ENCODE measurements at regions not wholly inside any gene's neighbourhood (a gene's known extent, or its start where the extent isn't known, plus 50 kb on each side); places are given as distances from the start of the nearest gene placed in this dataset.

DNA sequence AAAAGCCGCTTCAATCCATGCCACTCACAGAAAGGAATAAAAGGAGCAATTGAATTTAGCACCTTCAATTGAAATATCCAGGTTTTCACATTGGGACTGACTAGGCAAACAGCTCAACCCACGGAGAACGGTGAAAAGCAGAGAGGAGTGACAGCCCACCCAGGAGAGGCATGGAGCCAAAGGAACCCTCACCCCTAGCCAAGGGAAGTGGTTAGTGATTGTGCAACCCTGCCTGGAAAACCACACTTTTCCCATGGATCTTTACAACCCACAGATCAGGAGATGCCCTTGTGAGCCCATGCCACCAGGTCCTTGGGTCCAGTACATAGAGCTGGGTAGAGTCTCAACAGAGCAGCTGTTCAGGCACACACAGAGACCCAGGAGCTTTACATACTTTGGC, 911.8 kb downstream of the EPHA7 start:
- Histone ChIP-seq H3K4me1 (no peaks in the 10 kb centered on the region), H3K36me3 (ENCODE audit: control insufficient read depth, insufficient read depth, low read length) (no peaks in the 10 kb centered on the region), H3K27me3 (replicated peaks; ENCODE audit: control insufficient read depth, insufficient read depth, low read length) (no peaks in the 10 kb centered on the region), H3K9me3 (no peaks in the 10 kb centered on the region), H3K4me3 (ENCODE audit: low read depth, low read length) (no peak overlapping the region)
- Mint-ChIP-seq H3K9me3 (ENCODE audit: unreplicated experiment) (no peaks in the 10 kb centered on the region), H3K27me3 (ENCODE audit: insufficient read depth, unreplicated experiment) (no peaks in the 10 kb centered on the region), H3K4me3 (ENCODE audit: unreplicated experiment) (no peak overlapping the region), H3K4me1 (ENCODE audit: low read depth, unreplicated experiment) (no peaks in the 10 kb centered on the region), H3K27ac (ENCODE audit: unreplicated experiment) (no peak overlapping the region), H3K36me3 (ENCODE audit: insufficient read depth, unreplicated experiment) (no peaks in the 10 kb centered on the region)
- BruUV-seq (replicated peaks): no TSS peak
- DNase-seq: no peak
- TF ChIP-seq, protein P1, sequence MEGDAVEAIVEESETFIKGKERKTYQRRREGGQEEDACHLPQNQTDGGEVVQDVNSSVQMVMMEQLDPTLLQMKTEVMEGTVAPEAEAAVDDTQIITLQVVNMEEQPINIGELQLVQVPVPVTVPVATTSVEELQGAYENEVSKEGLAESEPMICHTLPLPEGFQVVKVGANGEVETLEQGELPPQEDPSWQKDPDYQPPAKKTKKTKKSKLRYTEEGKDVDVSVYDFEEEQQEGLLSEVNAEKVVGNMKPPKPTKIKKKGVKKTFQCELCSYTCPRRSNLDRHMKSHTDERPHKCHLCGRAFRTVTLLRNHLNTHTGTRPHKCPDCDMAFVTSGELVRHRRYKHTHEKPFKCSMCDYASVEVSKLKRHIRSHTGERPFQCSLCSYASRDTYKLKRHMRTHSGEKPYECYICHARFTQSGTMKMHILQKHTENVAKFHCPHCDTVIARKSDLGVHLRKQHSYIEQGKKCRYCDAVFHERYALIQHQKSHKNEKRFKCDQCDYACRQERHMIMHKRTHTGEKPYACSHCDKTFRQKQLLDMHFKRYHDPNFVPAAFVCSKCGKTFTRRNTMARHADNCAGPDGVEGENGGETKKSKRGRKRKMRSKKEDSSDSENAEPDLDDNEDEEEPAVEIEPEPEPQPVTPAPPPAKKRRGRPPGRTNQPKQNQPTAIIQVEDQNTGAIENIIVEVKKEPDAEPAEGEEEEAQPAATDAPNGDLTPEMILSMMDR (IDR thresholded peaks at IDR 0.05; ENCODE audit: insufficient read depth in 1 of 2, low read depth in 1 of 2, low read length in 1 of 2, severe bottlenecking in 1 of 2, unreplicated experiment in 1 of 2): no peak
- intact Hi-C loops (cut with micrococcal nuclease; ENCODE audit: unreplicated experiment): no loop called here
- ChIA-PET CTCF (no interaction called here), POLR2A (no interaction called here)

DNA sequence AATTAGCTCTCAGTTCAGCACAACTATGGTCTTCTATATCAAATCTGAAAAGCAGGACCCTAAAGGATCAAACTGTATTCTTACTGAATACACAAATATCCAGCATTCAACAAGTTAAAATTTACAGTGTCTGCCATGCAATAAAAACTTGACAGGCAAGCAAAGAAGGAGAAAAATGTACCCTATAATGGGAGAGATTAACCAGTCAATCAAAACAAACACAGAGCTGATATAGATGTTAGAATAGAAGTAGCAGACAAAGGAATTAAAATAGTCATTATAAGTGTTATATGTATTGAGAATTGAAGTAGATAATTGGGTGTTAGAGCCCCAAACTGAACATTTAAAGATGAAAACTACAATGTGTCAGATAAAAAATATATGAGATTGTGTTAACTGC, 914.9 kb downstream of the EPHA7 start:
- Histone ChIP-seq H3K4me1 (no peaks in the 10 kb centered on the region), H3K4me3 (ENCODE audit: low read depth, low read length) (no peak overlapping the region), H3K9me3 (no peaks in the 10 kb centered on the region), H3K27me3 (replicated peaks; ENCODE audit: control insufficient read depth, insufficient read depth, low read length) (no peaks in the 10 kb centered on the region), H3K36me3 (ENCODE audit: control insufficient read depth, insufficient read depth, low read length) (no peaks in the 10 kb centered on the region)
- Mint-ChIP-seq H3K4me3 (ENCODE audit: unreplicated experiment) (no peak overlapping the region), H3K9me3 (ENCODE audit: unreplicated experiment) (no peaks in the 10 kb centered on the region), H3K4me1 (ENCODE audit: low read depth, unreplicated experiment) (no peaks in the 10 kb centered on the region), H3K36me3 (ENCODE audit: insufficient read depth, unreplicated experiment) (no peaks in the 10 kb centered on the region), H3K27ac (ENCODE audit: unreplicated experiment) (no peak overlapping the region), H3K27me3 (ENCODE audit: insufficient read depth, unreplicated experiment) (no peaks in the 10 kb centered on the region)
- ChIA-PET CTCF (no interaction called here), POLR2A (no interaction called here)
- DNase-seq: no peak
- TF ChIP-seq, protein P1 (IDR thresholded peaks at IDR 0.05; ENCODE audit: insufficient read depth in 1 of 2, low read depth in 1 of 2, low read length in 1 of 2, severe bottlenecking in 1 of 2, unreplicated experiment in 1 of 2): no peak
- intact Hi-C loops (cut with micrococcal nuclease; ENCODE audit: unreplicated experiment): no loop called here
- BruUV-seq (replicated peaks): no TSS peak

DNA sequence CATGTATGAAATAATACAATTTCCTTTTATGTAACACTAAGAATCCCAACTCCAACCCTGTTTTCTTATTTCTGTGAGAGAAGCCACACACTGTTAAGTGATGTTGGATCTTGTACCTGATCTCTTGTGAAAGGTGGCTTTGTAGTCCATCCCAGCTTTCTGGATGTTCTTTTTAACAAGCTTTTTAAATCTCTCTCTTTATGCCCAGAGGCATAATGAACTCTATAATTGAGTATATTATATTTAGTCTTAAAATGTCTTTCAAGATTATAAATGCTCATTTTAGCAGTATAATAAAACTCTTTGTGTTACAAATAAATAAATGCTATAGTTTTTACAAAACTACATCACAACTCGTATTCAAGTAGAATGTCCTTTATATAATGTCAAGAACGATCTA, 922.1 kb downstream of the EPHA7 start:
- ChIA-PET POLR2A (no interaction called here), CTCF (no interaction called here)
- intact Hi-C loops (cut with micrococcal nuclease; ENCODE audit: unreplicated experiment): no loop called here
- H3K4me3 Mint-ChIP-seq (ENCODE audit: unreplicated experiment): no peak overlapping the region
- no peaks in the 10 kb centered on the region for H3K36me3 ChIP-seq (ENCODE audit: control insufficient read depth, insufficient read depth, low read length)
- no peaks in the 10 kb centered on the region for H3K4me1 ChIP-seq
- TF ChIP-seq, protein P1 (IDR thresholded peaks at IDR 0.05; ENCODE audit: insufficient read depth in 1 of 2, low read depth in 1 of 2, low read length in 1 of 2, severe bottlenecking in 1 of 2, unreplicated experiment in 1 of 2): no peak
- no peak overlapping the region for H3K27ac Mint-ChIP-seq (ENCODE audit: unreplicated experiment)
- BruUV-seq (replicated peaks): no TSS peak
- H3K4me1 Mint-ChIP-seq (ENCODE audit: low read depth, unreplicated experiment): no peaks in the 10 kb centered on the region
- DNase-seq: no peak
- H3K9me3 ChIP-seq: no peaks in the 10 kb centered on the region
- no peaks in the 10 kb centered on the region for H3K27me3 Mint-ChIP-seq (ENCODE audit: insufficient read depth, unreplicated experiment)
- no peaks in the 10 kb centered on the region for H3K36me3 Mint-ChIP-seq (ENCODE audit: insufficient read depth, unreplicated experiment)
- no peaks in the 10 kb centered on the region for H3K9me3 Mint-ChIP-seq (ENCODE audit: unreplicated experiment)
- no peak overlapping the region for H3K4me3 ChIP-seq (ENCODE audit: low read depth, low read length)
- no peaks in the 10 kb centered on the region for H3K27me3 ChIP-seq (replicated peaks; ENCODE audit: control insufficient read depth, insufficient read depth, low read length)

All from Caco-2 (cell line).